ENCODE measurements at regions not wholly inside any gene's neighbourhood (a gene's known extent, or its start where the extent isn't known, plus 50 kb on each side); places are given as distances from the start of the nearest gene placed in this dataset.

GRCh38 chr2:180481998-180482397 lies 474.9 kb upstream of the CWC22 start:
- no peak overlapping the region for H3K4me3 ChIP-seq
- no peak for ATAC-seq
- intact Hi-C loops (cut with DNase I, micrococcal nuclease), result no loop called here
- no peak for TF ChIP-seq CTCF (IDR thresholded peaks at IDR 0.05)
- no peaks in the 10 kb centered on the region for H3K36me3 ChIP-seq (ENCODE audit: low read depth)
- no peak for DNase-seq
- no peaks in the 10 kb centered on the region for H3K4me1 ChIP-seq (ENCODE audit: low read depth)
- H3K9me3 ChIP-seq, result no peaks in the 10 kb centered on the region

GRCh38 chr2:180478883-180479282 lies 471.8 kb upstream of the CWC22 start:
- ATAC-seq, result no peak
- no peaks in the 10 kb centered on the region for H3K4me1 ChIP-seq (ENCODE audit: low read depth)
- no peak for TF ChIP-seq CTCF (IDR thresholded peaks at IDR 0.05)
- H3K36me3 ChIP-seq (ENCODE audit: low read depth), result no peaks in the 10 kb centered on the region
- no peak overlapping the region for H3K4me3 ChIP-seq
- intact Hi-C loops (cut with DNase I, micrococcal nuclease), result no loop called here
- no peak for DNase-seq
- no peaks in the 10 kb centered on the region for H3K9me3 ChIP-seq

GRCh38 chr2:180474716-180475115 lies 467.6 kb upstream of the CWC22 start:
- no peak for ATAC-seq
- DNase-seq, result no peak
- H3K36me3 ChIP-seq (ENCODE audit: low read depth), result no peaks in the 10 kb centered on the region
- no peaks in the 10 kb centered on the region for H3K9me3 ChIP-seq
- no peak for TF ChIP-seq CTCF (IDR thresholded peaks at IDR 0.05)
- H3K4me1 ChIP-seq (ENCODE audit: low read depth), result no peaks in the 10 kb centered on the region
- intact Hi-C loops (cut with DNase I, micrococcal nuclease), result no loop called here
- no peak overlapping the region for H3K4me3 ChIP-seq

GRCh38 chr2:180473456-180473855 lies 466.4 kb upstream of the CWC22 start:
- Histone ChIP-seq H3K4me3 (no peak overlapping the region), H3K9me3 (no peaks in the 10 kb centered on the region), H3K4me1 (ENCODE audit: low read depth) (no peaks in the 10 kb centered on the region), H3K36me3 (ENCODE audit: low read depth) (no peaks in the 10 kb centered on the region)
- ATAC-seq (no peak), DNase-seq (no peak)
- intact Hi-C loops (cut with DNase I, micrococcal nuclease), result no loop called here
- TF ChIP-seq CTCF (IDR thresholded peaks at IDR 0.05), result no peak

- intact Hi-C loops (cut with DNase I, micrococcal nuclease), result no loop called here
- H3K4me3 ChIP-seq, result no peak overlapping the region
- TF ChIP-seq CTCF (IDR thresholded peaks at IDR 0.05), result no peak
- no peak for DNase-seq
- H3K9me3 ChIP-seq, result no peaks in the 10 kb centered on the region
- H3K36me3 ChIP-seq (ENCODE audit: low read depth), result no peaks in the 10 kb centered on the region
- no peak for ATAC-seq
- H3K4me1 ChIP-seq (ENCODE audit: low read depth), result no peaks in the 10 kb centered on the region
Measured at GRCh38 chr2:180472133-180472532, 465.0 kb upstream of the CWC22 start.

- no peak for DNase-seq
- intact Hi-C loops (cut with DNase I, micrococcal nuclease), result no loop called here
- no peaks in the 10 kb centered on the region for H3K4me1 ChIP-seq (ENCODE audit: low read depth)
- no peak for TF ChIP-seq CTCF (IDR thresholded peaks at IDR 0.05)
- H3K4me3 ChIP-seq, result no peak overlapping the region
- no peak for ATAC-seq
- H3K36me3 ChIP-seq (ENCODE audit: low read depth), result no peaks in the 10 kb centered on the region
- no peaks in the 10 kb centered on the region for H3K9me3 ChIP-seq
Measured at GRCh38 chr2:180463608-180464007, 456.5 kb upstream of the CWC22 start.
